Erythroblast (primary cell): ENCODE measurements at regions not wholly inside any gene's neighbourhood (a gene's known extent, or its start where the extent isn't known, plus 50 kb on each side); places are given as distances from the start of the nearest gene placed in this dataset.

Experiments used
- GATA1 ChIP-seq: IDR thresholded peaks from 2 replicates; pipeline ENCODE4 v1.6.1; 2011; ENCODE audit warnings: low read depth, mild to moderate bottlenecking, control low read depth, low read length, moderate library complexity
- POLR2A ChIP-seq: IDR thresholded peaks from 2 replicates; pipeline ENCODE4 v1.6.1; 2011; ENCODE audit warnings: mild to moderate bottlenecking, low read length

- TF ChIP-seq POLR2A (no peak), GATA1 (no peak)
These were observed 96.3 kb upstream of the CPEB4 start for GRCh38 chr5:173791878-173792277.
